Panc1 (cell line): ENCODE measurements at regions not wholly inside any gene's neighbourhood (a gene's known extent, or its start where the extent isn't known, plus 50 kb on each side); places are given as distances from the start of the nearest gene placed in this dataset.
"Not testable (repeated sequence)": the region's sequence is repeated elsewhere in the genome, so short reads cannot be mapped to it uniquely, and the experiment has no call there.

Source experiments
- ATAC-seq: fragments of 200-7000 bp; cut with Tn5 transposase; 2 replicates; pipeline ENCODE4 v1.9.1; 2020; ENCODE audit warnings: mild to moderate bottlenecking, moderate library complexity
- BruUV-seq: library from RNA; stranded (reverse); fragments of 400-500 nt; replicated peaks from 2 replicates; lab custom pipeline; 2021; lab: Mats Ljungman, UMichigan
- CTCF ChIA-PET: fragments of 300-600 bp; sonication (Branson Sonifier 250); formaldehyde crosslinking; loops from one replicate; lab custom pipeline; 2022; ENCODE audit warnings: antibody characterized with exemption; lab: Charles Lee
- POLR2A ChIA-PET: fragments of 300-600 bp; sonication (Branson Sonifier 250); formaldehyde crosslinking; loops from one replicate; lab custom pipeline; 2022; ENCODE audit warnings: antibody characterized with exemption; lab: Charles Lee
- DNase-seq: peaks from one replicate; pipeline ENCODE4 v3.0.0-alpha.2; 2010; ENCODE audit warnings: low read depth, low spot score
- H3K27ac ChIP-seq: 2 replicates; pipeline ENCODE4 v1.5.1; 2011; ENCODE audit warnings: mild to moderate bottlenecking, low read length, inconsistent platforms
- H3K27me3 ChIP-seq: fragments of 200-500 bp; sonication (Bioruptor generic); 2 replicates; pipeline ENCODE4 v1.6.0; 2014; ENCODE audit warnings: low read length, inconsistent platforms; ENCODE audit not compliant: control insufficient read depth, insufficient read depth
- H3K36me3 ChIP-seq: fragments of 200-500 bp; sonication (Bioruptor generic); 2 replicates; pipeline ENCODE4 v1.5.1; 2014; ENCODE audit warnings: inconsistent platforms, mild to moderate bottlenecking, low read length, moderate library complexity; ENCODE audit not compliant: control insufficient read depth, insufficient read depth
- H3K4me1 ChIP-seq: 2 replicates; pipeline ENCODE4 v1.5.1; 2011; ENCODE audit warnings: inconsistent platforms, mild to moderate bottlenecking, low read length, moderate library complexity; ENCODE audit not compliant: control insufficient read depth, insufficient read depth
- H3K4me3 ChIP-seq, 2 experiments: 2 replicates each; pipeline ENCODE4 v1.5.1; 2011 to 2012; ENCODE audit warnings: low read depth in 2 of 2, low read length in 2 of 2, mild to moderate bottlenecking in 2 of 2, inconsistent platforms in 1 of 2, moderate library complexity in 1 of 2
- H3K9me3 ChIP-seq: fragments of 200-500 bp; sonication (Bioruptor generic); 2 replicates; pipeline ENCODE4 v1.5.1; 2014; ENCODE audit warnings: low read depth, mild to moderate bottlenecking, inconsistent platforms, low read length, moderate library complexity; ENCODE audit not compliant: control insufficient read depth, insufficient read depth
- POLR2AphosphoS5 ChIP-seq: IDR thresholded peaks from 2 replicates; pipeline ENCODE4 v1.6.1; 2012; ENCODE audit warnings: mild to moderate bottlenecking, low read depth, low read length, moderate library complexity
- SIN3A ChIP-seq: IDR thresholded peaks from 2 replicates; pipeline ENCODE4 v1.6.1; 2012; ENCODE audit warnings: low read depth, mild to moderate bottlenecking, low read length, moderate library complexity, borderline replicate concordance; ENCODE audit not compliant: insufficient read depth
- TCF7L2 ChIP-seq: IDR thresholded peaks from 2 replicates; pipeline ENCODE4 v1.6.1; 2011; ENCODE audit warnings: mild to moderate bottlenecking, low read depth, low read length, inconsistent platforms
- in situ Hi-C: cut with HindIII; loops from 2 replicates; pipeline ENCODE4 v1.10.0; 2016; ENCODE audit warnings: low sequenced_read_pairs, low pct_unique_long_range_greater_than_20kb
- intact Hi-C: fragments of 100-400 bp; cut with micrococcal nuclease; formaldehyde crosslinking; loops from one replicate; pipeline ENCODE4 v1.10.0; 2022; ENCODE audit not compliant: unreplicated experiment
- TF ChIP-seq, protein P1 (sequence below), 2 experiments: IDR thresholded peaks; 2 replicates each; pipeline ENCODE4 v1.6.1; 2011 to 2012; ENCODE audit warnings: low read depth in 2 of 2, control low read depth in 1 of 2, low read length in 1 of 2, mild to moderate bottlenecking in 1 of 2, moderate library complexity in 1 of 2; ENCODE audit not compliant: insufficient read depth in 1 of 2
- TF ChIP-seq, protein P2 (sequence below): fragments of 450-650 bp; IDR thresholded peaks from 2 replicates; pipeline ENCODE4 v1.5.1; 2017; ENCODE audit warnings: mild to moderate bottlenecking

DNA sequence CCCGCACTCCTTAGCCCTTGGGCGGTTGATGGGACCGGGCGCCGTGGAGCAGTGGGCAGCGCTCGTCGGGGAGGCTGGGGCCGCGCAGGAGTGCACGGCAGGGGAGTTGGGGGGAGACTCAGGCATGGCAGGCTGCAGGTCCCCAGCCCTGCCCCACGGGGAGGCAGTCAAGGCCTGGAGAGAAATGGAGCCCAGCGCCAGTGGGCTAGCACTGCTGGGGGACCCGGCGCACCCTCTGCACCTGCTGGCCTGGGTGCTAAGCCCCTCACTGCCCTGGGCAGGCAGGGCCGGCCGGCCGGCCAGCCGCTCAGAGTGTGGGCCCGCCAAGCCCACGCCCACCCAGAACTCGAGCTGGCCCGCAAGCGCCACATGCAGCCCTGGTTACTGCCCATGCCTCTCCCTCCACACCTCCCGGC, 147.2 kb upstream of the PITRM1 start:
- no TSS peak for BruUV-seq
- in situ Hi-C loops, result no loop called here

DNA sequence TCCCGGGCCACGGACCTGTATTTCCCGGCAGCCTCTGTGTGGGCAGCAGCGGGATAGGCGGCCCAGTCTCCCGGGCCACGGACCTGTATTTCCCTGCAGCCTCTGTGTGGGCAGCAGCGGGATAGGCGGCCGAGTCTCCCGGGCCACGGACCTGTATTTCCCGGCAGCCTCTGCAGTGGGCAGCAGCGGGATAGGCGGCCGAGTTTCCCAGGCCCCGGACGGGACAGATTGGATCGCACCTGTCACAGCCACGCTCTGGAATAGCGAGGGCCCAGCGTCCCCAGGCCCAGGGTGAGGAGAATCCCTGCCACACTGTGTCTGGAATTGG, 145.9 kb upstream of the PITRM1 start:
- intact Hi-C loops, CTCF ChIA-PET, H3K9me3 ChIP-seq, in situ Hi-C loops, H3K27ac ChIP-seq, ATAC-seq, DNase-seq, POLR2A ChIA-PET, H3K4me1 ChIP-seq, H3K4me3 ChIP-seq, H3K36me3 ChIP-seq, H3K27me3 ChIP-seq, BruUV-seq: not testable (repeated sequence)

More for the DNA sequence above, 147.2 kb upstream of the PITRM1 start:
- H3K4me3 ChIP-seq, result no peak overlapping the region
- TF ChIP-seq SIN3A (no peak), TCF7L2 (no peak), POLR2AphosphoS5 (no peak)
- TF ChIP-seq, protein P1, sequence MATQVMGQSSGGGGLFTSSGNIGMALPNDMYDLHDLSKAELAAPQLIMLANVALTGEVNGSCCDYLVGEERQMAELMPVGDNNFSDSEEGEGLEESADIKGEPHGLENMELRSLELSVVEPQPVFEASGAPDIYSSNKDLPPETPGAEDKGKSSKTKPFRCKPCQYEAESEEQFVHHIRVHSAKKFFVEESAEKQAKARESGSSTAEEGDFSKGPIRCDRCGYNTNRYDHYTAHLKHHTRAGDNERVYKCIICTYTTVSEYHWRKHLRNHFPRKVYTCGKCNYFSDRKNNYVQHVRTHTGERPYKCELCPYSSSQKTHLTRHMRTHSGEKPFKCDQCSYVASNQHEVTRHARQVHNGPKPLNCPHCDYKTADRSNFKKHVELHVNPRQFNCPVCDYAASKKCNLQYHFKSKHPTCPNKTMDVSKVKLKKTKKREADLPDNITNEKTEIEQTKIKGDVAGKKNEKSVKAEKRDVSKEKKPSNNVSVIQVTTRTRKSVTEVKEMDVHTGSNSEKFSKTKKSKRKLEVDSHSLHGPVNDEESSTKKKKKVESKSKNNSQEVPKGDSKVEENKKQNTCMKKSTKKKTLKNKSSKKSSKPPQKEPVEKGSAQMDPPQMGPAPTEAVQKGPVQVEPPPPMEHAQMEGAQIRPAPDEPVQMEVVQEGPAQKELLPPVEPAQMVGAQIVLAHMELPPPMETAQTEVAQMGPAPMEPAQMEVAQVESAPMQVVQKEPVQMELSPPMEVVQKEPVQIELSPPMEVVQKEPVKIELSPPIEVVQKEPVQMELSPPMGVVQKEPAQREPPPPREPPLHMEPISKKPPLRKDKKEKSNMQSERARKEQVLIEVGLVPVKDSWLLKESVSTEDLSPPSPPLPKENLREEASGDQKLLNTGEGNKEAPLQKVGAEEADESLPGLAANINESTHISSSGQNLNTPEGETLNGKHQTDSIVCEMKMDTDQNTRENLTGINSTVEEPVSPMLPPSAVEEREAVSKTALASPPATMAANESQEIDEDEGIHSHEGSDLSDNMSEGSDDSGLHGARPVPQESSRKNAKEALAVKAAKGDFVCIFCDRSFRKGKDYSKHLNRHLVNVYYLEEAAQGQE (IDR thresholded peaks at IDR 0.05; ENCODE audit: insufficient read depth in 1 of 2, low read depth in 2 of 2, low read length in 1 of 2), result no peak
- TF ChIP-seq, protein P2, sequence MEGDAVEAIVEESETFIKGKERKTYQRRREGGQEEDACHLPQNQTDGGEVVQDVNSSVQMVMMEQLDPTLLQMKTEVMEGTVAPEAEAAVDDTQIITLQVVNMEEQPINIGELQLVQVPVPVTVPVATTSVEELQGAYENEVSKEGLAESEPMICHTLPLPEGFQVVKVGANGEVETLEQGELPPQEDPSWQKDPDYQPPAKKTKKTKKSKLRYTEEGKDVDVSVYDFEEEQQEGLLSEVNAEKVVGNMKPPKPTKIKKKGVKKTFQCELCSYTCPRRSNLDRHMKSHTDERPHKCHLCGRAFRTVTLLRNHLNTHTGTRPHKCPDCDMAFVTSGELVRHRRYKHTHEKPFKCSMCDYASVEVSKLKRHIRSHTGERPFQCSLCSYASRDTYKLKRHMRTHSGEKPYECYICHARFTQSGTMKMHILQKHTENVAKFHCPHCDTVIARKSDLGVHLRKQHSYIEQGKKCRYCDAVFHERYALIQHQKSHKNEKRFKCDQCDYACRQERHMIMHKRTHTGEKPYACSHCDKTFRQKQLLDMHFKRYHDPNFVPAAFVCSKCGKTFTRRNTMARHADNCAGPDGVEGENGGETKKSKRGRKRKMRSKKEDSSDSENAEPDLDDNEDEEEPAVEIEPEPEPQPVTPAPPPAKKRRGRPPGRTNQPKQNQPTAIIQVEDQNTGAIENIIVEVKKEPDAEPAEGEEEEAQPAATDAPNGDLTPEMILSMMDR, result no peak
- POLR2A ChIA-PET, result no interaction called here
- H3K27me3 ChIP-seq, result no peaks in the 10 kb centered on the region
- ATAC-seq (no peak), DNase-seq (no peak)
- CTCF ChIA-PET, result no interaction called here
- intact Hi-C loops, result no loop called here
- H3K36me3 ChIP-seq, result no peaks in the 10 kb centered on the region
- H3K9me3 ChIP-seq, result no peaks in the 10 kb centered on the region
- no peak overlapping the region for H3K27ac ChIP-seq
- no peaks in the 10 kb centered on the region for H3K4me1 ChIP-seq

DNA sequence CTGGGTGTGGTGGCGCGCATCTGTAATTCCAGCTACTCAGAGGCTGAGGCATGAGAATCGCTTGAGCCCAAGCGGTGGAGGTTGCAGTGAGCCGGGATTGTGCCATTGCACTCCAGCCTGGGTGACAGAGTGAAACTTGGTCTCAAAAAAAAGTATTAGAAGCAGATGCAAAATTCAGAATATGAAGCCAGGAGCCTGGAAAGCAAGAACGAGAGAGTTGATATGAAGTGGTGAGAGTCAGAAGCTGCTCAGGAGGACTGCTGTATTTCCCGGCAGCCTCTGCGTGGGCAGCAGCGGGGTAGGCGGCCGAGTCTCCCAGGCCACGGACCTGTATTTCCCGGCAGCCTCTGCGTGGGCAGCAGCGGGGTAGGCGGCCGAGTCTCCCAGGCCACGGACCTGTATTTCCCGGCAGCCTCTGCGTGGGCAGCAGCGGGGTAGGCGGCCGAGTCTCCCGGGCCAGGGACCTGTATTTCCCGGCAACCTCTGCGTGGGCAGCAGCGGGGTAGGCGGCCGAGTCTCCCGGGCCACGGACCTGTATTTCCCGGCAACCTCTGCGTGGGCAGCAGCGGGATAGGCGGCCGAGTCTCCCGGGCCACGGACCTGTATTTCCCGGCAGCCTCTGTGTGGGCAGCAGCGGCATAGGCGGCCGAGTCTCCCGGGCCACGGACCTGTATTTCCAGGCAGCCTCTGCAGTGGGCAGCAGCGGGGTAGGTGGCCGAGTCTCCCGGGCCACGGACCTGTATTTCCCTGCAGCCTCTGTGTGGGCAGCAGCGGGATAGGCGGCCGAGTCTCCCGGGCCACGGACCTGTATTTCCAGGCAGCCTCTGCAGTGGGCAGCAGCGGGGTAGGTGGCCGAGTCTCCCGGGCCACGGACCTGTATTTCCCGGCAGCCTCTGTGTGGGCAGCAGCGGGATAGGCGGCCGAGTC, 145.2 kb upstream of the PITRM1 start:
- H3K4me3 ChIP-seq, H3K4me1 ChIP-seq, H3K36me3 ChIP-seq, H3K27ac ChIP-seq, ATAC-seq, POLR2A ChIA-PET, intact Hi-C loops, in situ Hi-C loops, CTCF ChIA-PET, BruUV-seq, DNase-seq, H3K9me3 ChIP-seq, H3K27me3 ChIP-seq: not testable (repeated sequence)

DNA sequence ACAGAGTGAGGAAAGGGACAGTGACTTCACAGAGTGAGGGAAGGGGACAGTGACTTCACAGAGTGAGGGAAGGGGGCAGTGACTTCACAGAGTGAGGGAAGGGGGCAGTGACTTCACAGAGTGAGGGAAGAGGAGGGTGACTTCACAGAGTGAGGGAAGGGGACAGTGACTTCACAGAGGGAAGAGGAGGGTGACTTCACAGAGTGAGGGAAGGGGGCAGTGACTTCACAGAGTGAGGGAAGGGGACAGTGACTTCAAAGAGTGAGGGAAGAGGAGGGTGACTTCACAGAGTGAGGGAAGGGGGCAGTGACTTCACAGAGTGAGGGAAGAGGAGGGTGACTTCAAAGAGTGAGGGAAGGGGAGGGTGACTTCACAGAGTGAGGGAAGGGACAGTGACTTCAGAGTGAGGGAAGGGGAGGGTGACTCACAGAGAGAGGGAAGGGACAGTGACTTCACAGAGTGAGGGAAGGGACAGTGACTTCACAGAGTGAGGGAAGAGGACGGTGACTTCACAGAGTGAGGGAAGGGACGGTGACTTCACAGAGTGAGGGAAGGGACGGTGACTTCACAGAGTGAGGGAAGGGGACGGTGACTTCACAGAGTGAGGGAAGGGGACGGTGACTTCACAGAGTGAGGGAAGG, 142.0 kb upstream of the PITRM1 start:
- CTCF ChIA-PET, H3K9me3 ChIP-seq, ATAC-seq, H3K4me1 ChIP-seq, DNase-seq, H3K27me3 ChIP-seq, H3K27ac ChIP-seq, intact Hi-C loops, POLR2A ChIA-PET, BruUV-seq, in situ Hi-C loops, H3K4me3 ChIP-seq, H3K36me3 ChIP-seq: not testable (repeated sequence)
